Brain microvascular endothelial cell (primary cell): ENCODE measurements at regions not wholly inside any gene's neighbourhood (a gene's known extent, or its start where the extent isn't known, plus 50 kb on each side); places are given as distances from the start of the nearest gene placed in this dataset.

ENCODE experiments used
- DNase-seq: peaks from one replicate; pipeline ENCODE4 v3.0.0-alpha.2; 2020
- H3K27ac ChIP-seq: fragments of 250-450 bp; sonication (Bioruptor Pico); 2 replicates; pipeline ENCODE4 v1.5.1; 2020; ENCODE audit warnings: mild to moderate bottlenecking, moderate library complexity
- H3K27me3 ChIP-seq: fragments of 250-450 bp; sonication (Bioruptor Pico); replicated peaks from 2 replicates; pipeline ENCODE4 v1.5.1; 2020; ENCODE audit warnings: mild to moderate bottlenecking
- H3K36me3 ChIP-seq: fragments of 250-450 bp; sonication (Bioruptor Pico); replicated peaks from 2 replicates; pipeline ENCODE4 v1.5.1; 2020; ENCODE audit warnings: mild to moderate bottlenecking
- H3K4me3 ChIP-seq: 2 replicates; pipeline ENCODE4 v1.5.1; 2011; ENCODE audit warnings: low read depth, mild to moderate bottlenecking, control low read depth, low read length, moderate library complexity
- in situ Hi-C: cut with HindIII; loops from 2 replicates; pipeline ENCODE4 v1.10.0; 2017; ENCODE audit warnings: low sequenced_read_pairs, low pct_ligation_motif_present
- TF ChIP-seq, protein P1 (sequence below): IDR thresholded peaks from 2 replicates; pipeline ENCODE4 v1.5.1; 2011; ENCODE audit warnings: low read depth, mild to moderate bottlenecking, moderate library complexity, low read length, control low read depth, inconsistent platforms; ENCODE audit errors: missing control alignments

DNA sequence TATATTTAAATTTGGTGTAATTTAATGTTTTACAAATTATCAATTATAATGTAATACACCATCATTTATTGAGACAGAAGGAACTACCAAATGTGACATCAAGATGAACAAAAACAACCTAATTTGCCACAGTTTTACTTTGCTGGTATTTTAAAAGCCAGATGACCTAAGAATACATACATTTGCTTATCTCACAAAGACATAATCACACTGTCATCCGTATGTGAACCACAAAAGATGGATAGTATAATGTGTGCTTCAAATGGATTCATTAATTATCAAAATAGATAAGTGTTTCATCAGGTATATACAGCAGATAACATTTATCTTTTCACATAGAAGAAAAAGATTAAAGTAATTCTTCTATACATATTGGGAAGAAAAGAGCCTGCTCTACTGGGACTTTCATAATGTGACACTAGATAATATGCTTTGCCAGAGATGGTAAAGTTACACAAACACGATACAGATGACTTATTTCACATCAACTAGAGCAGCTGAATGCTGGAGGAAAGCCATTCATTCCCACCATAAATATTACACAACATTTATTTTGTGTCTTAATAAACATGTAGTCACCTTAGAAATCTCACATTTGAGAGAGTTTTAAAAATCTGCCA lies 278.5 kb downstream of the ISL1 start:
- in situ Hi-C loops: no loop called here
- TF ChIP-seq, protein P1, sequence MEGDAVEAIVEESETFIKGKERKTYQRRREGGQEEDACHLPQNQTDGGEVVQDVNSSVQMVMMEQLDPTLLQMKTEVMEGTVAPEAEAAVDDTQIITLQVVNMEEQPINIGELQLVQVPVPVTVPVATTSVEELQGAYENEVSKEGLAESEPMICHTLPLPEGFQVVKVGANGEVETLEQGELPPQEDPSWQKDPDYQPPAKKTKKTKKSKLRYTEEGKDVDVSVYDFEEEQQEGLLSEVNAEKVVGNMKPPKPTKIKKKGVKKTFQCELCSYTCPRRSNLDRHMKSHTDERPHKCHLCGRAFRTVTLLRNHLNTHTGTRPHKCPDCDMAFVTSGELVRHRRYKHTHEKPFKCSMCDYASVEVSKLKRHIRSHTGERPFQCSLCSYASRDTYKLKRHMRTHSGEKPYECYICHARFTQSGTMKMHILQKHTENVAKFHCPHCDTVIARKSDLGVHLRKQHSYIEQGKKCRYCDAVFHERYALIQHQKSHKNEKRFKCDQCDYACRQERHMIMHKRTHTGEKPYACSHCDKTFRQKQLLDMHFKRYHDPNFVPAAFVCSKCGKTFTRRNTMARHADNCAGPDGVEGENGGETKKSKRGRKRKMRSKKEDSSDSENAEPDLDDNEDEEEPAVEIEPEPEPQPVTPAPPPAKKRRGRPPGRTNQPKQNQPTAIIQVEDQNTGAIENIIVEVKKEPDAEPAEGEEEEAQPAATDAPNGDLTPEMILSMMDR: no peak

DNA sequence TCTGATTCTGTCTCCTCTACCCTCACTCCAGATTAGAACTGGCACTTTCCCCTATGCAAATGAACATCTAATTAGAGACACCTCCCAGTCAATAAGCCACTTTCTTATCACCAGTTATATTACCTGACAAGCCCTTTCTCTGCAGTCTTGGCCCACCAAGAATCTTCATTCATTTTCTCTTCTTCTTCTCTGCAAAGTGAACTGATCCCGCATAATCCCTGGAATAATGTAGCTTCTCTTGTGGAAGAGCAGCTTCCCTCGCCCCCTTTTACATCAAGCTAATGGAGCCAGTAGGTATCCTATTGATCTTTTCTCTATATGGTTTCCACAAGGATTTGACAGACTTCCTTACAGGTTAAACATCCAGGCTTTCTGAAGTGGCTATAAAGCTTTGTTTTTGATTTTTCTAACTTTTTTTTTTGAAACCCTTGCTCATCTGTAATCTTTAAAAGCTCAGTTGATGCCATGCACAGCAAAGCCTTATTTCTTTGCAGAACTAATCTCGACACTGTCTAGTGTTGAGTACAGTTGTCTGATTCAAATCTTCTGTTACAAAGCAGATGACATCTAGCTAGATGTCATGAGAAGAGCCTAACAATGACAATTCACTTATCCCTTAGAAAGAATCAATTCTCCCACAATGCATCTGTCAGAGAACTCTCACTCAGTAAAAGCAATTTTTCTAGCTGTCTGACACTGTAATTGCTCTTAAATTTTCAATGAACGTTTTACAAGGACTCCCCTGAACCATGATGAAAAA lies 281.4 kb downstream of the ISL1 start:
- TF ChIP-seq, protein P1: no peak
- Histone ChIP-seq H3K27me3 (no peaks in the 10 kb centered on the region), H3K4me3 (no peak overlapping the region), H3K27ac (no peak overlapping the region), H3K36me3 (no peaks in the 10 kb centered on the region)
- in situ Hi-C loops: no loop called here
- no peak for DNase-seq

More for the DNA sequence above, 278.5 kb downstream of the ISL1 start:
- H3K27me3 ChIP-seq: no peaks in the 10 kb centered on the region
- no peak overlapping the region for H3K27ac ChIP-seq
- DNase-seq: no peak
- H3K4me3 ChIP-seq: no peak overlapping the region
- H3K36me3 ChIP-seq: no peaks in the 10 kb centered on the region

DNA sequence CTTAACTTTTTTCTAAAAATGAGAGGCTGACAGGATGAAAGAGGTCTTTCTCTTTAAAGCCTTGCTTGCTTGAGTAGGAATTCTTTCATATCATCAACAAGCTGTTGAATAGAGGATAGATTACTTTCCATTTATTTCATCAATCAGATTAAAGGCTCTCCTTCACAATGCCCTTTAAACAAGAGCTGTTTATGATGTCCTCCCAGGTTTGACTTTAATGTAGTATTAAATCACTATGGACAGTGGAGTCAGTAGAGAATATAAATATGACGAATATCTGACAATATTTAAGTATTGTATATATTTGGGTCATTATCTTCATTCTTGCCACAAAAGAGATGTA lies 282.0 kb downstream of the ISL1 start:
- no peak overlapping the region for H3K4me3 ChIP-seq
- TF ChIP-seq, protein P1: no peak
- in situ Hi-C loops: no loop called here
- no peaks in the 10 kb centered on the region for H3K27me3 ChIP-seq
- H3K36me3 ChIP-seq: no peaks in the 10 kb centered on the region
- DNase-seq: no peak
- no peak overlapping the region for H3K27ac ChIP-seq

DNA sequence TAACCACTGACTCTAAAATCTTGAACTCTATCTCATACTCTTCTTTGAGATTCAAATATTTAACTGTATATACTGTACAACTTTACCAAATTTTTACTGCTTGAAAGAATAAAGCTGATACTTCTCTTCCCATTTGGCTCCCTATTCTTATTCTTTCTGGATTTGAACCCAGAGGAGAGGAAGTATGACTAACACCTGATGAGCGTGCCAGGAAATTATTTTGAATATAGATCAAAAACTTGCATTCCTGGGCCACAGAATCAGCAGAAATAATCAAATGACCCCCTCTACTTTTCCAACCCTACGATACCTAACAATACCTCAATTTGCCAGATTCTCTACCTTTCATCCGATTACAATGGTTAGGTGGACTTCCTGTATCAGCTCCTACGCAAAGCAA lies 285.8 kb downstream of the ISL1 start:
- no peak overlapping the region for H3K4me3 ChIP-seq
- no peaks in the 10 kb centered on the region for H3K27me3 ChIP-seq
- no peak overlapping the region for H3K27ac ChIP-seq
- TF ChIP-seq, protein P1: no peak
- no peak for DNase-seq
- in situ Hi-C loops: no loop called here
- H3K36me3 ChIP-seq: no peaks in the 10 kb centered on the region

DNA sequence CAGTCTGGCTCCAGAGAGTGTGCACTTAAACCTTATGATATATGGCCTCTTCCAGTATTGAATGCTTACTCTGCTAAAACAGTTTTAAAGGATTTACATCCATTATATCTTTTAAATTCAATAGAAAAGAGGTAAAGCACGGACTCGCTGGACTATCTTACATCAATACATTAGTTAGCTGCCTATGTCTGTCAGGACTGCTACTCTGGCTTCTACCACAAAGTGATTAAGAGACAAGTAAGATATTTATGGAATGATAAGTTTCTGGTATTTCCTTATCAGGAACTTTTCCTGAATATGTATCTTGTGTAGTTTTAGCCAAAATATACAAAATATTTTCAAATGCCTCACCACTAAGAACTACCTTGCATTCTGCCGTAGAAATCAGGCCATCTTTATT lies 295.1 kb downstream of the ISL1 start:
- TF ChIP-seq, protein P1: no peak

More for the DNA sequence above, 295.1 kb downstream of the ISL1 start:
- Histone ChIP-seq H3K27ac (no peak overlapping the region), H3K27me3 (no peaks in the 10 kb centered on the region), H3K36me3 (no peaks in the 10 kb centered on the region), H3K4me3 (no peak overlapping the region)
- no peak for DNase-seq
- in situ Hi-C loops: no loop called here
